ENCODE measurements at regions not wholly inside any gene's neighbourhood (a gene's known extent, or its start where the extent isn't known, plus 50 kb on each side); places are given as distances from the start of the nearest gene placed in this dataset.

- no peak overlapping the region for H3K4me3 ChIP-seq (ENCODE audit: low read length in 2 of 2)
- no peaks in the 10 kb centered on the region for H3K27me3 ChIP-seq (ENCODE audit: control insufficient read depth in 2 of 2, insufficient read depth in 2 of 2, low read length in 2 of 2)
- no peak overlapping the region for H3K9ac ChIP-seq (ENCODE audit: low read depth in 1 of 2, low read length in 2 of 2)
- no peak overlapping the region for H3K27ac ChIP-seq (ENCODE audit: low read depth in 2 of 2, low read length in 2 of 2)
- H3K4me1 ChIP-seq (ENCODE audit: control insufficient read depth in 2 of 2, insufficient read depth in 2 of 2, low read length in 2 of 2), result no peaks in the 10 kb centered on the region
- no peaks in the 10 kb centered on the region for H3K36me3 ChIP-seq (ENCODE audit: control insufficient read depth in 2 of 2, insufficient read depth in 2 of 2, low read length in 2 of 2)
- H3K9me3 ChIP-seq (ENCODE audit: control insufficient read depth in 2 of 2, low read length in 2 of 2), result no peaks in the 10 kb centered on the region
These were observed 273.9 kb upstream of the MAF start for GRCh38 chr16:79874391-79874790.

GRCh38 chr16:79873825-79874224 lies 273.3 kb upstream of the MAF start:
- no peak overlapping the region for H3K4me3 ChIP-seq (ENCODE audit: low read length in 2 of 2)
- no peaks in the 10 kb centered on the region for H3K36me3 ChIP-seq (ENCODE audit: control insufficient read depth in 2 of 2, insufficient read depth in 2 of 2, low read length in 2 of 2)
- H3K9me3 ChIP-seq (ENCODE audit: control insufficient read depth in 2 of 2, low read length in 2 of 2), result no peaks in the 10 kb centered on the region
- H3K27ac ChIP-seq (ENCODE audit: low read depth in 2 of 2, low read length in 2 of 2), result no peak overlapping the region
- H3K9ac ChIP-seq (ENCODE audit: low read depth in 1 of 2, low read length in 2 of 2), result no peak overlapping the region
- H3K4me1 ChIP-seq (ENCODE audit: control insufficient read depth in 2 of 2, insufficient read depth in 2 of 2, low read length in 2 of 2), result no peaks in the 10 kb centered on the region
- H3K27me3 ChIP-seq (ENCODE audit: control insufficient read depth in 2 of 2, insufficient read depth in 2 of 2, low read length in 2 of 2), result no peaks in the 10 kb centered on the region

- no peaks in the 10 kb centered on the region for H3K27me3 ChIP-seq (ENCODE audit: control insufficient read depth in 2 of 2, insufficient read depth in 2 of 2, low read length in 2 of 2)
- no peaks in the 10 kb centered on the region for H3K9me3 ChIP-seq (ENCODE audit: control insufficient read depth in 2 of 2, low read length in 2 of 2)
- H3K4me1 ChIP-seq (ENCODE audit: control insufficient read depth in 2 of 2, insufficient read depth in 2 of 2, low read length in 2 of 2), result no peaks in the 10 kb centered on the region
- no peak overlapping the region for H3K4me3 ChIP-seq (ENCODE audit: low read length in 2 of 2)
- no peaks in the 10 kb centered on the region for H3K36me3 ChIP-seq (ENCODE audit: control insufficient read depth in 2 of 2, insufficient read depth in 2 of 2, low read length in 2 of 2)
- H3K9ac ChIP-seq (ENCODE audit: low read depth in 1 of 2, low read length in 2 of 2), result no peak overlapping the region
- H3K27ac ChIP-seq (ENCODE audit: low read depth in 2 of 2, low read length in 2 of 2), result no peak overlapping the region
These were observed 271.4 kb upstream of the MAF start for GRCh38 chr16:79871906-79872305.

GRCh38 chr16:79870016-79870886 lies 269.7 kb upstream of the MAF start:
- Histone ChIP-seq H3K27ac (ENCODE audit: low read depth in 2 of 2, low read length in 2 of 2) (no peak overlapping the region), H3K27me3 (ENCODE audit: control insufficient read depth in 2 of 2, insufficient read depth in 2 of 2, low read length in 2 of 2) (no peaks in the 10 kb centered on the region), H3K4me3 (ENCODE audit: low read length in 2 of 2) (no peak overlapping the region)

GRCh38 chr16:79869304-79870015 lies 268.9 kb upstream of the MAF start:
- H3K9me3 ChIP-seq (ENCODE audit: control insufficient read depth in 2 of 2, low read length in 2 of 2), result no peaks in the 10 kb centered on the region
- no peaks in the 10 kb centered on the region for H3K27me3 ChIP-seq (ENCODE audit: control insufficient read depth in 2 of 2, insufficient read depth in 2 of 2, low read length in 2 of 2)
- H3K4me1 ChIP-seq (ENCODE audit: control insufficient read depth in 2 of 2, insufficient read depth in 2 of 2, low read length in 2 of 2), result no peaks in the 10 kb centered on the region
- H3K4me3 ChIP-seq (ENCODE audit: low read length in 2 of 2), result no peak overlapping the region
- no peak overlapping the region for H3K9ac ChIP-seq (ENCODE audit: low read depth in 1 of 2, low read length in 2 of 2)
- no peak overlapping the region for H3K27ac ChIP-seq (ENCODE audit: low read depth in 2 of 2, low read length in 2 of 2)
- no peaks in the 10 kb centered on the region for H3K36me3 ChIP-seq (ENCODE audit: control insufficient read depth in 2 of 2, insufficient read depth in 2 of 2, low read length in 2 of 2)

More at GRCh38 chr16:79870016-79870886, 269.7 kb upstream of the MAF start:
- H3K4me1 ChIP-seq (ENCODE audit: control insufficient read depth in 2 of 2, insufficient read depth in 2 of 2, low read length in 2 of 2), result no peaks in the 10 kb centered on the region
- H3K36me3 ChIP-seq (ENCODE audit: control insufficient read depth in 2 of 2, insufficient read depth in 2 of 2, low read length in 2 of 2), result no peaks in the 10 kb centered on the region
- H3K9me3 ChIP-seq (ENCODE audit: control insufficient read depth in 2 of 2, low read length in 2 of 2), result no peaks in the 10 kb centered on the region
- H3K9ac ChIP-seq (ENCODE audit: low read depth in 1 of 2, low read length in 2 of 2), result no peak overlapping the region

GRCh38 chr16:79868841-79869240 lies 268.3 kb upstream of the MAF start:
- no peaks in the 10 kb centered on the region for H3K36me3 ChIP-seq (ENCODE audit: control insufficient read depth in 2 of 2, insufficient read depth in 2 of 2, low read length in 2 of 2)
- H3K27ac ChIP-seq (ENCODE audit: low read depth in 2 of 2, low read length in 2 of 2), result no peak overlapping the region
- no peak overlapping the region for H3K4me3 ChIP-seq (ENCODE audit: low read length in 2 of 2)
- no peak overlapping the region for H3K9ac ChIP-seq (ENCODE audit: low read depth in 1 of 2, low read length in 2 of 2)
- no peaks in the 10 kb centered on the region for H3K4me1 ChIP-seq (ENCODE audit: control insufficient read depth in 2 of 2, insufficient read depth in 2 of 2, low read length in 2 of 2)
- H3K9me3 ChIP-seq (ENCODE audit: control insufficient read depth in 2 of 2, low read length in 2 of 2), result no peaks in the 10 kb centered on the region
- H3K27me3 ChIP-seq (ENCODE audit: control insufficient read depth in 2 of 2, insufficient read depth in 2 of 2, low read length in 2 of 2), result no peaks in the 10 kb centered on the region

GRCh38 chr16:79867425-79867997 lies 267.0 kb upstream of the MAF start:
- H3K4me1 ChIP-seq (ENCODE audit: control insufficient read depth in 2 of 2, insufficient read depth in 2 of 2, low read length in 2 of 2), result no peaks in the 10 kb centered on the region

GRCh38 chr16:79865918-79866317 lies 265.4 kb upstream of the MAF start:
- H3K4me1 ChIP-seq (ENCODE audit: control insufficient read depth in 2 of 2, insufficient read depth in 2 of 2, low read length in 2 of 2), result no peaks in the 10 kb centered on the region
- no peak overlapping the region for H3K27ac ChIP-seq (ENCODE audit: low read depth in 2 of 2, low read length in 2 of 2)
- no peak overlapping the region for H3K4me3 ChIP-seq (ENCODE audit: low read length in 2 of 2)
- no peaks in the 10 kb centered on the region for H3K36me3 ChIP-seq (ENCODE audit: control insufficient read depth in 2 of 2, insufficient read depth in 2 of 2, low read length in 2 of 2)
- H3K9me3 ChIP-seq (ENCODE audit: control insufficient read depth in 2 of 2, low read length in 2 of 2), result no peaks in the 10 kb centered on the region
- H3K27me3 ChIP-seq (ENCODE audit: control insufficient read depth in 2 of 2, insufficient read depth in 2 of 2, low read length in 2 of 2), result no peaks in the 10 kb centered on the region
- no peak overlapping the region for H3K9ac ChIP-seq (ENCODE audit: low read depth in 1 of 2, low read length in 2 of 2)

More at GRCh38 chr16:79867425-79867997, 267.0 kb upstream of the MAF start:
- H3K4me3 ChIP-seq (ENCODE audit: low read length in 2 of 2), result no peak overlapping the region
- H3K27me3 ChIP-seq (ENCODE audit: control insufficient read depth in 2 of 2, insufficient read depth in 2 of 2, low read length in 2 of 2), result no peaks in the 10 kb centered on the region
- no peak overlapping the region for H3K9ac ChIP-seq (ENCODE audit: low read depth in 1 of 2, low read length in 2 of 2)
- H3K27ac ChIP-seq (ENCODE audit: low read depth in 2 of 2, low read length in 2 of 2), result no peak overlapping the region
- no peaks in the 10 kb centered on the region for H3K9me3 ChIP-seq (ENCODE audit: control insufficient read depth in 2 of 2, low read length in 2 of 2)
- no peaks in the 10 kb centered on the region for H3K36me3 ChIP-seq (ENCODE audit: control insufficient read depth in 2 of 2, insufficient read depth in 2 of 2, low read length in 2 of 2)

GRCh38 chr16:79864781-79865391 lies 264.3 kb upstream of the MAF start:
- H3K4me3 ChIP-seq (ENCODE audit: low read length in 2 of 2), result no peak overlapping the region
- H3K9ac ChIP-seq (ENCODE audit: low read depth in 1 of 2, low read length in 2 of 2), result no peak overlapping the region
- H3K27ac ChIP-seq (ENCODE audit: low read depth in 2 of 2, low read length in 2 of 2), result no peak overlapping the region
- no peaks in the 10 kb centered on the region for H3K27me3 ChIP-seq (ENCODE audit: control insufficient read depth in 2 of 2, insufficient read depth in 2 of 2, low read length in 2 of 2)
- H3K4me1 ChIP-seq (ENCODE audit: control insufficient read depth in 2 of 2, insufficient read depth in 2 of 2, low read length in 2 of 2), result no peaks in the 10 kb centered on the region
- H3K9me3 ChIP-seq (ENCODE audit: control insufficient read depth in 2 of 2, low read length in 2 of 2), result no peaks in the 10 kb centered on the region
- no peaks in the 10 kb centered on the region for H3K36me3 ChIP-seq (ENCODE audit: control insufficient read depth in 2 of 2, insufficient read depth in 2 of 2, low read length in 2 of 2)

Data from mucosa of rectum (tissue), 2 donors.